ENCODE measurements at regions not wholly inside any gene's neighbourhood (a gene's known extent, or its start where the extent isn't known, plus 50 kb on each side); places are given as distances from the start of the nearest gene placed in this dataset.

DNA sequence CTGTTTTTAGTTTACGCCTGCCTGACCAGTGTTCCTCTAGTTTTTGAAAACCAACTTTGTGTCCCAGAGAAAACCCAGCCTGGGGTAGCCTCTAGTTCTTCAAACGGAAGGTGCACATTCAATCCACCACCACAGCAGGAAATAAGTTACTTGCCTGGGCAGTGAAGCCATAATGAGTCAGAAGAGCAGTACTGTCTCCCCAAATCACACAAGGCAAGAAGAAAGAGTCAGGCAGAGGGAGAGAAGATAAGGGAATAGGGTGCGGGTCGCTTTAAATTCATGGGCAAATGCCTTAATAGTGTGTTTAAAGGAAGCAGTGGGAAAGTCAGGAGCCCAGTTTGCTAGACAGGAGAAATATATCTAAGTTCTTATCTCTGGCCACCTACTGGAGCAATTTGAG, 333.8 kb upstream of the GRIA3 start:
- TF ChIP-seq, protein P1, sequence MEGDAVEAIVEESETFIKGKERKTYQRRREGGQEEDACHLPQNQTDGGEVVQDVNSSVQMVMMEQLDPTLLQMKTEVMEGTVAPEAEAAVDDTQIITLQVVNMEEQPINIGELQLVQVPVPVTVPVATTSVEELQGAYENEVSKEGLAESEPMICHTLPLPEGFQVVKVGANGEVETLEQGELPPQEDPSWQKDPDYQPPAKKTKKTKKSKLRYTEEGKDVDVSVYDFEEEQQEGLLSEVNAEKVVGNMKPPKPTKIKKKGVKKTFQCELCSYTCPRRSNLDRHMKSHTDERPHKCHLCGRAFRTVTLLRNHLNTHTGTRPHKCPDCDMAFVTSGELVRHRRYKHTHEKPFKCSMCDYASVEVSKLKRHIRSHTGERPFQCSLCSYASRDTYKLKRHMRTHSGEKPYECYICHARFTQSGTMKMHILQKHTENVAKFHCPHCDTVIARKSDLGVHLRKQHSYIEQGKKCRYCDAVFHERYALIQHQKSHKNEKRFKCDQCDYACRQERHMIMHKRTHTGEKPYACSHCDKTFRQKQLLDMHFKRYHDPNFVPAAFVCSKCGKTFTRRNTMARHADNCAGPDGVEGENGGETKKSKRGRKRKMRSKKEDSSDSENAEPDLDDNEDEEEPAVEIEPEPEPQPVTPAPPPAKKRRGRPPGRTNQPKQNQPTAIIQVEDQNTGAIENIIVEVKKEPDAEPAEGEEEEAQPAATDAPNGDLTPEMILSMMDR (IDR thresholded peaks at IDR 0.05 in 2 of 3, conservative IDR thresholded peaks at IDR 0.05 in 1 of 3; ENCODE audit: insufficient read depth in 2 of 3, low read depth in 1 of 3, low read length in 3 of 3), result no peak
- TF ChIP-seq PHB2 (IDR thresholded peaks at IDR 0.05; ENCODE audit: low read depth) (no peak), ZNF384 (IDR thresholded peaks at IDR 0.05; ENCODE audit: low read depth, low read length) (no peak), MYNN (IDR thresholded peaks at IDR 0.05) (no peak), MYNN (CRISPR knock-in tag; IDR thresholded peaks at IDR 0.05) (no peak), ZEB2 (IDR thresholded peaks at IDR 0.05) (no peak), TRIM28 (IDR thresholded peaks at IDR 0.05) (no peak), ZNF75A (CRISPR knock-in tag; IDR thresholded peaks at IDR 0.05) (no peak)
- TF ChIP-seq, protein P2, sequence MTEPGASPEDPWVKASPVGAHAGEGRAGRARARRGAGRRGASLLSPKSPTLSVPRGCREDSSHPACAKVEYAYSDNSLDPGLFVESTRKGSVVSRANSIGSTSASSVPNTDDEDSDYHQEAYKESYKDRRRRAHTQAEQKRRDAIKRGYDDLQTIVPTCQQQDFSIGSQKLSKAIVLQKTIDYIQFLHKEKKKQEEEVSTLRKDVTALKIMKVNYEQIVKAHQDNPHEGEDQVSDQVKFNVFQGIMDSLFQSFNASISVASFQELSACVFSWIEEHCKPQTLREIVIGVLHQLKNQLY (CRISPR knock-in tag; conservative IDR thresholded peaks at IDR 0.05), result no peak
- TF ChIP-seq, protein P3, sequence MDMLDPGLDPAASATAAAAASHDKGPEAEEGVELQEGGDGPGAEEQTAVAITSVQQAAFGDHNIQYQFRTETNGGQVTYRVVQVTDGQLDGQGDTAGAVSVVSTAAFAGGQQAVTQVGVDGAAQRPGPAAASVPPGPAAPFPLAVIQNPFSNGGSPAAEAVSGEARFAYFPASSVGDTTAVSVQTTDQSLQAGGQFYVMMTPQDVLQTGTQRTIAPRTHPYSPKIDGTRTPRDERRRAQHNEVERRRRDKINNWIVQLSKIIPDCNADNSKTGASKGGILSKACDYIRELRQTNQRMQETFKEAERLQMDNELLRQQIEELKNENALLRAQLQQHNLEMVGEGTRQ (CRISPR knock-in tag; IDR thresholded peaks at IDR 0.05), result no peak

All from K562 (cell line).